ENCODE measurements at regions not wholly inside any gene's neighbourhood (a gene's known extent, or its start where the extent isn't known, plus 50 kb on each side); places are given as distances from the start of the nearest gene placed in this dataset.

- no peak for DNase-seq (ENCODE audit: low read depth, low spot score)
- H3K9me3 ChIP-seq (ENCODE audit: low read depth, low read length), result no peaks in the 10 kb centered on the region
- no peak overlapping the region for H3K4me3 ChIP-seq
- TF ChIP-seq POLR2AphosphoS5 (IDR thresholded peaks at IDR 0.05; ENCODE audit: borderline replicate concordance, low read depth, low read length) (no peak), EZH2 (IDR thresholded peaks at IDR 0.05) (no peak), FOXP2 (optimal IDR thresholded peaks at IDR 0.05; ENCODE audit: control extremely low read depth, extremely low read length, insufficient read depth) (no peak)
- H3K36me3 ChIP-seq (ENCODE audit: insufficient read depth, low read length), result no peaks in the 10 kb centered on the region
- H3K27ac ChIP-seq, result no peak overlapping the region
- H3K9ac ChIP-seq (ENCODE audit: insufficient read length), result no peak overlapping the region
Measured at GRCh38 chr17:5665164-5665563, 80.9 kb upstream of the NLRP1 start.

- no peak overlapping the region for H3K4me3 ChIP-seq
- H3K9ac ChIP-seq (ENCODE audit: insufficient read length), result no peak overlapping the region
- no peaks in the 10 kb centered on the region for H3K9me3 ChIP-seq (ENCODE audit: low read depth, low read length)
- no peak for DNase-seq (ENCODE audit: low read depth, low spot score)
- no peak overlapping the region for H3K27ac ChIP-seq
- no peak for TF ChIP-seq POLR2AphosphoS5 (IDR thresholded peaks at IDR 0.05; ENCODE audit: borderline replicate concordance, low read depth, low read length)
- TF ChIP-seq FOXP2 (optimal IDR thresholded peaks at IDR 0.05; ENCODE audit: control extremely low read depth, extremely low read length, insufficient read depth), result no peak
- no peak for TF ChIP-seq EZH2 (IDR thresholded peaks at IDR 0.05)
- H3K36me3 ChIP-seq (ENCODE audit: insufficient read depth, low read length), result no peaks in the 10 kb centered on the region
Measured at GRCh38 chr17:5667871-5668270, 83.6 kb upstream of the NLRP1 start.

GRCh38 chr17:5668557-5669138, 84.3 kb upstream of the NLRP1 start:
- DNase-seq (ENCODE audit: low read depth, low spot score), result no peak
- Histone ChIP-seq H3K4me3 (no peak overlapping the region), H3K9ac (ENCODE audit: insufficient read length) (no peak overlapping the region), H3K27ac (no peak overlapping the region), H3K36me3 (ENCODE audit: insufficient read depth, low read length) (no peaks in the 10 kb centered on the region), H3K9me3 (ENCODE audit: low read depth, low read length) (no peaks in the 10 kb centered on the region)
- no peak for TF ChIP-seq FOXP2 (optimal IDR thresholded peaks at IDR 0.05; ENCODE audit: control extremely low read depth, extremely low read length, insufficient read depth)
- TF ChIP-seq POLR2AphosphoS5 (IDR thresholded peaks at IDR 0.05; ENCODE audit: borderline replicate concordance, low read depth, low read length), result no peak
- no peak for TF ChIP-seq EZH2 (IDR thresholded peaks at IDR 0.05)

GRCh38 chr17:5669191-5669590, 84.9 kb upstream of the NLRP1 start:
- DNase-seq (ENCODE audit: low read depth, low spot score), result no peak
- Histone ChIP-seq H3K27ac (no peak overlapping the region), H3K4me3 (no peak overlapping the region), H3K9ac (ENCODE audit: insufficient read length) (no peak overlapping the region), H3K36me3 (ENCODE audit: insufficient read depth, low read length) (no peaks in the 10 kb centered on the region), H3K9me3 (ENCODE audit: low read depth, low read length) (no peaks in the 10 kb centered on the region)
- TF ChIP-seq EZH2 (IDR thresholded peaks at IDR 0.05) (no peak), POLR2AphosphoS5 (IDR thresholded peaks at IDR 0.05; ENCODE audit: borderline replicate concordance, low read depth, low read length) (no peak), FOXP2 (optimal IDR thresholded peaks at IDR 0.05; ENCODE audit: control extremely low read depth, extremely low read length, insufficient read depth) (no peak)

- H3K9me3 ChIP-seq (ENCODE audit: low read depth, low read length), result no peaks in the 10 kb centered on the region
- no peak overlapping the region for H3K4me3 ChIP-seq
- H3K27ac ChIP-seq, result no peak overlapping the region
- no peak for DNase-seq (ENCODE audit: low read depth, low spot score)
- no peaks in the 10 kb centered on the region for H3K36me3 ChIP-seq (ENCODE audit: insufficient read depth, low read length)
- no peak overlapping the region for H3K9ac ChIP-seq (ENCODE audit: insufficient read length)
- TF ChIP-seq FOXP2 (optimal IDR thresholded peaks at IDR 0.05; ENCODE audit: control extremely low read depth, extremely low read length, insufficient read depth) (no peak), EZH2 (IDR thresholded peaks at IDR 0.05) (no peak), POLR2AphosphoS5 (IDR thresholded peaks at IDR 0.05; ENCODE audit: borderline replicate concordance, low read depth, low read length) (no peak)
Measured at GRCh38 chr17:5672141-5672540, 87.8 kb upstream of the NLRP1 start.

- Histone ChIP-seq H3K27ac (no peak overlapping the region), H3K4me3 (no peak overlapping the region), H3K36me3 (ENCODE audit: insufficient read depth, low read length) (no peaks in the 10 kb centered on the region), H3K9me3 (ENCODE audit: low read depth, low read length) (no peaks in the 10 kb centered on the region), H3K9ac (ENCODE audit: insufficient read length) (no peak overlapping the region)
- no peak for DNase-seq (ENCODE audit: low read depth, low spot score)
- TF ChIP-seq POLR2AphosphoS5 (IDR thresholded peaks at IDR 0.05; ENCODE audit: borderline replicate concordance, low read depth, low read length) (no peak), EZH2 (IDR thresholded peaks at IDR 0.05) (no peak), FOXP2 (optimal IDR thresholded peaks at IDR 0.05; ENCODE audit: control extremely low read depth, extremely low read length, insufficient read depth) (no peak)
Measured at GRCh38 chr17:5672815-5673430, 88.6 kb upstream of the NLRP1 start.

GRCh38 chr17:5675625-5676421, 91.5 kb upstream of the NLRP1 start:
- H3K9ac ChIP-seq (ENCODE audit: insufficient read length), result no peak overlapping the region
- H3K27ac ChIP-seq, result no peak overlapping the region
- DNase-seq (ENCODE audit: low read depth, low spot score), result no peak
- H3K4me3 ChIP-seq, result no peak overlapping the region
- no peaks in the 10 kb centered on the region for H3K9me3 ChIP-seq (ENCODE audit: low read depth, low read length)
- TF ChIP-seq FOXP2 (optimal IDR thresholded peaks at IDR 0.05; ENCODE audit: control extremely low read depth, extremely low read length, insufficient read depth) (no peak), EZH2 (IDR thresholded peaks at IDR 0.05) (no peak), POLR2AphosphoS5 (IDR thresholded peaks at IDR 0.05; ENCODE audit: borderline replicate concordance, low read depth, low read length) (no peak)
- H3K36me3 ChIP-seq (ENCODE audit: insufficient read depth, low read length), result no peaks in the 10 kb centered on the region

- H3K9me3 ChIP-seq (ENCODE audit: low read depth, low read length), result no peaks in the 10 kb centered on the region
- H3K27ac ChIP-seq, result no peak overlapping the region
- no peak overlapping the region for H3K9ac ChIP-seq (ENCODE audit: insufficient read length)
- no peak for DNase-seq (ENCODE audit: low read depth, low spot score)
- H3K36me3 ChIP-seq (ENCODE audit: insufficient read depth, low read length), result no peaks in the 10 kb centered on the region
- TF ChIP-seq FOXP2 (optimal IDR thresholded peaks at IDR 0.05; ENCODE audit: control extremely low read depth, extremely low read length, insufficient read depth) (no peak), POLR2AphosphoS5 (IDR thresholded peaks at IDR 0.05; ENCODE audit: borderline replicate concordance, low read depth, low read length) (no peak), EZH2 (IDR thresholded peaks at IDR 0.05) (no peak)
- no peak overlapping the region for H3K4me3 ChIP-seq
Measured at GRCh38 chr17:5677620-5678019, 93.3 kb upstream of the NLRP1 start.

All from SK-N-MC (cell line).